ENCODE measurements at regions not wholly inside any gene's neighbourhood (a gene's known extent, or its start where the extent isn't known, plus 50 kb on each side); places are given as distances from the start of the nearest gene placed in this dataset.

- no peaks in the 10 kb centered on the region for H3K4me1 ChIP-seq
- no peak overlapping the region for H3K4me3 ChIP-seq
- WGBS, 2 donors, result 79 to 91% methylated on average over 4 of the region's 4 CpGs
- no peak overlapping the region for H3K27ac ChIP-seq
- H3K36me3 ChIP-seq (ENCODE audit: low read depth, missing control alignments), result no peaks in the 10 kb centered on the region
- TF ChIP-seq POLR2A (IDR thresholded peaks at IDR 0.05) (no peak), CTCF (IDR thresholded peaks at IDR 0.05) (no peak)
- no peaks in the 10 kb centered on the region for H3K9me3 ChIP-seq
- DNase-seq, result no peak
- H3K27me3 ChIP-seq, result no peaks in the 10 kb centered on the region
- intact Hi-C loops (cut with DNase I; ENCODE audit: low total_unique reads), result no loop called here
These were observed 122.2 kb upstream of the GMNC start for GRCh38 chr3:190984502-190985244.

GRCh38 chr3:190983875-190984274, 121.4 kb upstream of the GMNC start:
- TF ChIP-seq CTCF (IDR thresholded peaks at IDR 0.05) (no peak), POLR2A (IDR thresholded peaks at IDR 0.05) (no peak)
- H3K27ac ChIP-seq, result no peak overlapping the region
- H3K4me1 ChIP-seq, result no peaks in the 10 kb centered on the region
- no peak overlapping the region for H3K4me3 ChIP-seq
- H3K36me3 ChIP-seq (ENCODE audit: low read depth, missing control alignments), result no peaks in the 10 kb centered on the region
- H3K27me3 ChIP-seq, result no peaks in the 10 kb centered on the region
- intact Hi-C loops (cut with DNase I; ENCODE audit: low total_unique reads), result no loop called here
- DNase-seq, result no peak
- H3K9me3 ChIP-seq, result no peaks in the 10 kb centered on the region
- WGBS, 2 donors, result 65 to 82% methylated on average over 1 of the region's 1 CpG

GRCh38 chr3:190973771-190974170, 111.3 kb upstream of the GMNC start:
- Histone ChIP-seq H3K36me3 (ENCODE audit: low read depth, missing control alignments) (no peaks in the 10 kb centered on the region), H3K27me3 (no peaks in the 10 kb centered on the region), H3K4me3 (no peak overlapping the region), H3K4me1 (no peaks in the 10 kb centered on the region), H3K9me3 (no peaks in the 10 kb centered on the region), H3K27ac (no peak overlapping the region)
- DNase-seq, result no peak
- intact Hi-C loops (cut with DNase I; ENCODE audit: low total_unique reads), result no loop called here
- TF ChIP-seq CTCF (IDR thresholded peaks at IDR 0.05) (no peak), POLR2A (IDR thresholded peaks at IDR 0.05) (no peak)
- WGBS, 2 donors, result 67 to 75% methylated on average over 3 of the region's 3 CpGs

GRCh38 chr3:190972840-190973270, 110.4 kb upstream of the GMNC start:
- DNase-seq, result no peak
- Histone ChIP-seq H3K4me1 (no peaks in the 10 kb centered on the region), H3K27ac (no peak overlapping the region), H3K36me3 (ENCODE audit: low read depth, missing control alignments) (no peaks in the 10 kb centered on the region), H3K27me3 (no peaks in the 10 kb centered on the region), H3K9me3 (no peaks in the 10 kb centered on the region), H3K4me3 (no peak overlapping the region)
- WGBS, 2 donors, result 23 to 33% methylated on average over 1 of the region's 1 CpG
- intact Hi-C loops (cut with DNase I; ENCODE audit: low total_unique reads), result no loop called here
- TF ChIP-seq CTCF (IDR thresholded peaks at IDR 0.05) (no peak), POLR2A (IDR thresholded peaks at IDR 0.05) (no peak)

- no peaks in the 10 kb centered on the region for H3K4me1 ChIP-seq
- TF ChIP-seq POLR2A (IDR thresholded peaks at IDR 0.05), result no peak
- TF ChIP-seq CTCF (IDR thresholded peaks at IDR 0.05), result no peak
- no peaks in the 10 kb centered on the region for H3K27me3 ChIP-seq
- H3K4me3 ChIP-seq, result no peak overlapping the region
- intact Hi-C loops (cut with DNase I; ENCODE audit: low total_unique reads), result no loop called here
- H3K27ac ChIP-seq, result no peak overlapping the region
- WGBS, 2 donors, result 61 to 63% methylated on average over 5 of the region's 5 CpGs
- no peaks in the 10 kb centered on the region for H3K9me3 ChIP-seq
- DNase-seq, result no peak
- H3K36me3 ChIP-seq (ENCODE audit: low read depth, missing control alignments), result no peaks in the 10 kb centered on the region
These were observed 109.7 kb upstream of the GMNC start for GRCh38 chr3:190972196-190972595.
